PFSK-1 (cell line): ENCODE measurements at regions not wholly inside any gene's neighbourhood (a gene's known extent, or its start where the extent isn't known, plus 50 kb on each side); places are given as distances from the start of the nearest gene placed in this dataset.

ENCODE experiments used
- FOXP2 ChIP-seq: optimal IDR thresholded peaks from 2 replicates; pipeline ENCODE3; 2011; ENCODE audit warnings: borderline replicate concordance, control low read depth, inconsistent platforms; ENCODE audit not compliant: insufficient read depth; ENCODE audit errors: extremely low read length, extremely low read depth
- POLR2AphosphoS5 ChIP-seq: IDR thresholded peaks from 2 replicates; pipeline ENCODE4 v1.6.1; 2012; ENCODE audit warnings: low read depth, mild to moderate bottlenecking, control low read depth, low read length, moderate library complexity
- REST ChIP-seq, 2 experiments: IDR thresholded peaks; 2 replicates each; pipeline versions ENCODE4 v1.6.1 to v1.8.0; 2011 to 2012; ENCODE audit warnings: low read depth in 2 of 2, low read length in 2 of 2, control low read depth in 1 of 2, inconsistent platforms in 1 of 2, mild to moderate bottlenecking in 1 of 2, moderate library complexity in 1 of 2; ENCODE audit not compliant: insufficient read depth in 1 of 2
- SIN3A ChIP-seq: IDR thresholded peaks from 2 replicates; pipeline ENCODE4 v1.6.1; 2012; ENCODE audit warnings: mild to moderate bottlenecking, low read length, moderate library complexity, borderline replicate concordance; ENCODE audit not compliant: insufficient read depth
- TAF1 ChIP-seq: IDR thresholded peaks from 2 replicates; pipeline ENCODE4 v1.6.1; 2012; ENCODE audit warnings: low read length, control low read depth, borderline replicate concordance; ENCODE audit not compliant: insufficient read depth

- no peak for TF ChIP-seq TAF1
- no peak for TF ChIP-seq SIN3A
- TF ChIP-seq FOXP2: no peak
- TF ChIP-seq REST (IDR thresholded peaks at IDR 0.05; ENCODE audit: insufficient read depth in 1 of 2, low read depth in 2 of 2, low read length in 2 of 2): no peak
- TF ChIP-seq POLR2AphosphoS5: no peak
Observed at GRCh38 chr3:144084929-144085328, 113.3 kb downstream of the DIPK2A start.

- TF ChIP-seq FOXP2: no peak
- TF ChIP-seq POLR2AphosphoS5: no peak
- no peak for TF ChIP-seq REST (IDR thresholded peaks at IDR 0.05; ENCODE audit: insufficient read depth in 1 of 2, low read depth in 2 of 2, low read length in 2 of 2)
- TF ChIP-seq SIN3A: no peak
- TF ChIP-seq TAF1: no peak
Observed at GRCh38 chr3:144085964-144086363, 114.3 kb downstream of the DIPK2A start.

GRCh38 chr3:144096016-144096415 is 124.4 kb downstream of the DIPK2A start:
- TF ChIP-seq SIN3A: no peak
- TF ChIP-seq REST (IDR thresholded peaks at IDR 0.05; ENCODE audit: insufficient read depth in 1 of 2, low read depth in 2 of 2, low read length in 2 of 2): no peak
- TF ChIP-seq POLR2AphosphoS5: no peak
- no peak for TF ChIP-seq TAF1
- no peak for TF ChIP-seq FOXP2

GRCh38 chr3:144097163-144097562 is 125.5 kb downstream of the DIPK2A start:
- TF ChIP-seq TAF1 (no peak), SIN3A (no peak), REST (IDR thresholded peaks at IDR 0.05; ENCODE audit: insufficient read depth in 1 of 2, low read depth in 2 of 2, low read length in 2 of 2) (no peak), FOXP2 (no peak), POLR2AphosphoS5 (no peak)

- TF ChIP-seq SIN3A (no peak), POLR2AphosphoS5 (no peak), TAF1 (no peak), FOXP2 (no peak), REST (IDR thresholded peaks at IDR 0.05; ENCODE audit: insufficient read depth in 1 of 2, low read depth in 2 of 2, low read length in 2 of 2) (no peak)
Observed at GRCh38 chr3:144098691-144099090, 127.1 kb downstream of the DIPK2A start.
